ENCODE measurements at regions not wholly inside any gene's neighbourhood (a gene's known extent, or its start where the extent isn't known, plus 50 kb on each side); places are given as distances from the start of the nearest gene placed in this dataset.
A peak's percentile ranks its signal among the peaks of the same experiment; 100 is the strongest.

- Histone ChIP-seq H3K27me3 (ENCODE audit: control insufficient read depth in 2 of 2, insufficient read depth in 2 of 2, low read length in 2 of 2) (no peaks in the 10 kb centered on the region), H3K4me1 (ENCODE audit: control insufficient read depth in 2 of 2, insufficient read depth in 2 of 2, low read length in 2 of 2) (peaks cover 36 to 59% of the 10 kb centered on the region in 2 donors), H3K27ac (ENCODE audit: low read depth, low read length) (peak overlapping the region; percentile 54), H3K4me3 (ENCODE audit: low read length) (no peak overlapping the region), H3K9me3 (ENCODE audit: control insufficient read depth in 2 of 3, low read length in 3 of 3) (no peaks in the 10 kb centered on the region), H3K36me3 (ENCODE audit: control insufficient read depth in 2 of 3, insufficient read depth in 3 of 3, low read length in 3 of 3) (no peaks in the 10 kb centered on the region)
- peaks cover 0 to 4% (median 0%) of the 10 kb centered on the region in 5 donors for H3K36me3 Mint-ChIP-seq
- CTCF ChIA-PET: interaction anchor here (0.6 kb wide), 1 partner anchor 22 kb away, joined by 4 read pairs; no protein-coding TSS in a partner anchor
- DNase-seq (peak in 8 of 9 donors; percentile 46 to 76 (median 65)), ATAC-seq (peak; percentile 71)
- peaks cover 0 to 3% (median 0%) of the 10 kb centered on the region in 11 donors for H3K9me3 Mint-ChIP-seq
- H3K27me3 Mint-ChIP-seq: no peaks in the 10 kb centered on the region
- POLR2A ChIA-PET: interaction anchor here (0.6 to 1.4 kb wide), 8 partner anchors 9 to 235 kb away, joined by 3 to 10 read pairs (median 3); partner anchors contain the start of gene IRF2BP2
- peak overlapping the region in 9 of 10 donors; percentile 72 to 86 (median 74) for H3K4me3 Mint-ChIP-seq
- peaks cover 43 to 91% (median 71%) of the 10 kb centered on the region in 7 donors for H3K4me1 Mint-ChIP-seq
- peak overlapping the region; percentile 60 to 96 (median 89) for H3K27ac Mint-ChIP-seq
- intact Hi-C loops (cut with micrococcal nuclease): loop anchor here (1.0 to 10.0 kb wide), 9 partner anchors 81 to 660 kb away; partner anchors contain the start of genes B3GALNT2 (in 1 of the 2) and IRF2BP2 (in 1 of the 2)
Observed at GRCh38 chr1:234845097-234845660, 235.2 kb upstream of the IRF2BP2 start.

- DNase-seq (peak in 8 of 9 donors; percentile 12 to 42 (median 36)), ATAC-seq (no peak)
- H3K27ac Mint-ChIP-seq: peak overlapping the region; percentile 60 to 96 (median 89)
- peak overlapping the region; percentile 64 to 86 (median 74) for H3K4me3 Mint-ChIP-seq
- POLR2A ChIA-PET: interaction anchor here (0.6 to 1.3 kb wide), 5 partner anchors 11 to 235 kb away, joined by 3 to 10 read pairs (median 3); partner anchors contain the start of gene IRF2BP2
- no peaks in the 10 kb centered on the region for H3K36me3 ChIP-seq (ENCODE audit: control insufficient read depth in 2 of 3, insufficient read depth in 3 of 3, low read length in 3 of 3)
- H3K36me3 Mint-ChIP-seq: peaks cover 0 to 4% (median 0%) of the 10 kb centered on the region in 5 donors
- peaks cover 43 to 90% (median 69%) of the 10 kb centered on the region in 7 donors for H3K4me1 Mint-ChIP-seq
- H3K4me3 ChIP-seq (ENCODE audit: low read length): peak overlapping the region; percentile 7
- no peaks in the 10 kb centered on the region for H3K9me3 ChIP-seq (ENCODE audit: control insufficient read depth in 2 of 3, low read length in 3 of 3)
- CTCF ChIA-PET: no interaction called here
- intact Hi-C loops (cut with micrococcal nuclease): loop anchor here (1.0 to 10.0 kb wide), 12 partner anchors 48 to 660 kb away; partner anchors contain the start of genes B3GALNT2 (in 1 of the 2) and IRF2BP2 (in 1 of the 2)
- peaks cover 36 to 55% of the 10 kb centered on the region in 2 donors for H3K4me1 ChIP-seq (ENCODE audit: control insufficient read depth in 2 of 2, insufficient read depth in 2 of 2, low read length in 2 of 2)
- no peaks in the 10 kb centered on the region for H3K27me3 Mint-ChIP-seq
- H3K27ac ChIP-seq (ENCODE audit: low read depth, low read length): peak overlapping the region; percentile 54
- peaks cover 0 to 3% (median 0%) of the 10 kb centered on the region in 11 donors for H3K9me3 Mint-ChIP-seq
- H3K27me3 ChIP-seq (ENCODE audit: control insufficient read depth in 2 of 2, insufficient read depth in 2 of 2, low read length in 2 of 2): no peaks in the 10 kb centered on the region
Observed at GRCh38 chr1:234844479-234845031, 234.6 kb upstream of the IRF2BP2 start.

- no peaks in the 10 kb centered on the region for H3K9me3 ChIP-seq (ENCODE audit: control insufficient read depth in 2 of 3, low read length in 3 of 3)
- H3K4me3 Mint-ChIP-seq: peak overlapping the region in 8 of 10 donors; percentile 11 to 82 (median 74)
- peak overlapping the region; percentile 7 for H3K4me3 ChIP-seq (ENCODE audit: low read length)
- H3K9me3 Mint-ChIP-seq: peaks cover 0 to 3% (median 0%) of the 10 kb centered on the region in 11 donors
- H3K36me3 ChIP-seq (ENCODE audit: control insufficient read depth in 2 of 3, insufficient read depth in 3 of 3, low read length in 3 of 3): no peaks in the 10 kb centered on the region
- peak overlapping the region; percentile 60 to 96 (median 89) for H3K27ac Mint-ChIP-seq
- peak overlapping the region; percentile 54 for H3K27ac ChIP-seq (ENCODE audit: low read depth, low read length)
- no peaks in the 10 kb centered on the region for H3K27me3 Mint-ChIP-seq
- H3K4me1 ChIP-seq (ENCODE audit: control insufficient read depth in 2 of 2, insufficient read depth in 2 of 2, low read length in 2 of 2): peaks cover 36 to 52% of the 10 kb centered on the region in 2 donors
- ChIA-PET CTCF (no interaction called here), POLR2A (interaction anchor here (0.6 to 0.8 kb wide), 2 partner anchors 11 to 231 kb away, joined by 3 to 4 read pairs; no protein-coding TSS in a partner anchor)
- DNase-seq (no peak), ATAC-seq (no peak)
- intact Hi-C loops (cut with micrococcal nuclease): loop anchor here (1.0 to 10.0 kb wide), 10 partner anchors 48 to 661 kb away; partner anchors contain the start of genes B3GALNT2 (in 1 of the 2) and IRF2BP2 (in 1 of the 2)
- H3K27me3 ChIP-seq (ENCODE audit: control insufficient read depth in 2 of 2, insufficient read depth in 2 of 2, low read length in 2 of 2): no peaks in the 10 kb centered on the region
- peaks cover 40 to 86% (median 65%) of the 10 kb centered on the region in 7 donors for H3K4me1 Mint-ChIP-seq
- peaks cover 0 to 4% (median 0%) of the 10 kb centered on the region in 5 donors for H3K36me3 Mint-ChIP-seq
Observed at GRCh38 chr1:234843946-234844345, 234.0 kb upstream of the IRF2BP2 start.

- peak overlapping the region; percentile 30 to 77 (median 62) for H3K4me3 Mint-ChIP-seq
- intact Hi-C loops (cut with micrococcal nuclease): loop anchor here (1.0 to 10.0 kb wide), 8 partner anchors 8 to 662 kb away; partner anchors contain the start of gene B3GALNT2 (in 1 of the 2)
- peak overlapping the region; percentile 15 for H3K27ac ChIP-seq (ENCODE audit: low read depth, low read length)
- H3K27me3 ChIP-seq (ENCODE audit: control insufficient read depth in 2 of 2, insufficient read depth in 2 of 2, low read length in 2 of 2): no peaks in the 10 kb centered on the region
- peak overlapping the region; percentile 30 to 90 (median 77) for H3K27ac Mint-ChIP-seq
- no peaks in the 10 kb centered on the region for H3K27me3 Mint-ChIP-seq
- ATAC-seq: peak; percentile 26
- ChIA-PET POLR2A (interaction anchor here (0.8 to 1.5 kb wide), 3 partner anchors 83 to 232 kb away, joined by 3 to 4 read pairs (median 3); no protein-coding TSS in a partner anchor), CTCF (interaction anchor here (0.7 kb wide), 1 partner anchor 9 kb away, joined by 3 read pairs; no protein-coding TSS in a partner anchor)
- peaks cover 36 to 57% of the 10 kb centered on the region in 2 donors for H3K4me1 ChIP-seq (ENCODE audit: control insufficient read depth in 2 of 2, insufficient read depth in 2 of 2, low read length in 2 of 2)
- H3K9me3 ChIP-seq (ENCODE audit: control insufficient read depth in 2 of 3, low read length in 3 of 3): no peaks in the 10 kb centered on the region
- H3K36me3 Mint-ChIP-seq: peaks cover 0 to 4% (median 0%) of the 10 kb centered on the region in 5 donors
- peak in 8 of 9 donors; percentile 7 to 81 (median 30) for DNase-seq
- H3K4me3 ChIP-seq (ENCODE audit: low read length): peak overlapping the region; percentile 5
- H3K4me1 Mint-ChIP-seq: peaks cover 44 to 89% (median 74%) of the 10 kb centered on the region in 7 donors
- peaks cover 0 to 3% (median 0%) of the 10 kb centered on the region in 11 donors for H3K9me3 Mint-ChIP-seq
- no peaks in the 10 kb centered on the region for H3K36me3 ChIP-seq (ENCODE audit: control insufficient read depth in 2 of 3, insufficient read depth in 3 of 3, low read length in 3 of 3)
Observed at GRCh38 chr1:234842726-234843641, 233.0 kb upstream of the IRF2BP2 start.

GRCh38 chr1:234841710-234842231 lies 231.8 kb upstream of the IRF2BP2 start:
- H3K4me3 ChIP-seq (ENCODE audit: low read length): no peak overlapping the region
- CTCF ChIA-PET: interaction anchor here (0.7 kb wide), 1 partner anchor 8 kb away, joined by 3 read pairs; no protein-coding TSS in a partner anchor
- H3K4me1 ChIP-seq (ENCODE audit: control insufficient read depth in 2 of 2, insufficient read depth in 2 of 2, low read length in 2 of 2): peaks cover 36 to 57% of the 10 kb centered on the region in 2 donors
- H3K9me3 ChIP-seq (ENCODE audit: control insufficient read depth in 2 of 3, low read length in 3 of 3): no peaks in the 10 kb centered on the region
- DNase-seq: no peak
- intact Hi-C loops (cut with micrococcal nuclease): loop anchor here (1.0 to 10.0 kb wide), 6 partner anchors 10 to 663 kb away; partner anchors contain the start of gene B3GALNT2 (in 1 of the 2)
- no peaks in the 10 kb centered on the region for H3K36me3 ChIP-seq (ENCODE audit: control insufficient read depth in 2 of 3, insufficient read depth in 3 of 3, low read length in 3 of 3)
- Mint-ChIP-seq H3K36me3 (peaks cover 0 to 3% (median 0%) of the 10 kb centered on the region in 5 donors), H3K4me1 (peaks cover 46 to 83% (median 75%) of the 10 kb centered on the region in 7 donors), H3K4me3 (peak overlapping the region in 3 of 10 donors; percentile 3 to 77 (median 71)), H3K9me3 (peaks cover 0 to 3% (median 0%) of the 10 kb centered on the region in 11 donors), H3K27me3 (no peaks in the 10 kb centered on the region), H3K27ac (peak overlapping the region in 4 of 9 donors; percentile 32 to 78 (median 55))
- peak; percentile 72 for ATAC-seq
- POLR2A ChIA-PET: interaction anchor here (1.5 kb wide), 1 partner anchor 231 kb away, joined by 3 read pairs; no protein-coding TSS in a partner anchor
- H3K27me3 ChIP-seq (ENCODE audit: control insufficient read depth in 2 of 2, insufficient read depth in 2 of 2, low read length in 2 of 2): no peaks in the 10 kb centered on the region
- H3K27ac ChIP-seq (ENCODE audit: low read depth, low read length): no peak overlapping the region
